ENCODE measurements at regions not wholly inside any gene's neighbourhood (a gene's known extent, or its start where the extent isn't known, plus 50 kb on each side); places are given as distances from the start of the nearest gene placed in this dataset.
"Not testable (repeated sequence)": the region's sequence is repeated elsewhere in the genome, so short reads cannot be mapped to it uniquely, and the experiment has no call there.

DNA sequence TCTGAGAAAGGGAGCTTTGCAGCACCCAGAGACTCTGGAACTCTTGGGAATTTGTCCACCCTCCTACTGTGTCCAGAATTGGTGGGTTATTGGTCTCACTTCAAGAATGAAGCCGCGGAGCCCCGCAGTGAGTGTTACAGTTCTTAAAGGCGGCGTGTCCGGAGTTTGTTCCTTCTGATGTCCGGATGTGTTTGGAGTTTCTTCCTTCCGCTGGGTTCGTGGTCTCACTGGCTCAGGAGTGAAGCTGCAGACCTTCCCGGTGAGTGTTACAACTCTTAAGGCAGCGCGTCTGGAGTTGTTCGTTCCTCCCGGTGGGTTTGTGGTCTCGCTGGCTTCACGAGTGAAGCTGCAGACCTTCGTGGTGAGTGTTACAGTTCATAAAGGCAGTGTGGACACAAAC lies 824.7 kb downstream of the LRRTM4 start:
- H3K27ac ChIP-seq (ENCODE audit: poor library complexity, severe bottlenecking); H3K4me1 ChIP-seq (ENCODE audit: insufficient read depth, poor library complexity, severe bottlenecking); H3K36me3 ChIP-seq (ENCODE audit: low read depth); DNase-seq (ENCODE audit: low spot score); H3K9me3 ChIP-seq (ENCODE audit: severe bottlenecking); H3K27me3 ChIP-seq (ENCODE audit: insufficient read depth, poor library complexity, severe bottlenecking); H3K4me3 ChIP-seq (ENCODE audit: severe bottlenecking); ATAC-seq (ENCODE audit: low read depth): not testable (repeated sequence)

DNA sequence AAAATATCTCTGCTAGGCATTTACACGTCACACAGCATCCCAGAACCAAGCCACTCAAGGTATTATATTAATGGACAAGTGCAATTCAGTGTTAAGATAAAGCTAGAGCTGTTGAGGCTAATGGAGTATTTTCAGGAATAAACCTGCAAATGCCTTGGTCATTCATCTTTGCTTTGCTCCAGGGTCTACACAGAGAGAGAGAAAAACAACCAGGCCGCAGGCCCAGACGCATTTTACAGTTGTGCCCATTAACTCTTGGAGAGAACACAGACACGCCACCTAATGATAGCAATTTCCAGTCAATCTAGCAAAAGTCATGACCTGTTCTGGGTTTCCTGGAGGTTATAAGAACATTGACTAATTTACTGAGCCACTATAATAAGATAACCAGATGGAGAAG lies 829.3 kb downstream of the LRRTM4 start:
- Histone ChIP-seq H3K27me3 (ENCODE audit: insufficient read depth, poor library complexity, severe bottlenecking) (no peaks in the 10 kb centered on the region), H3K9me3 (ENCODE audit: severe bottlenecking) (no peaks in the 10 kb centered on the region), H3K27ac (ENCODE audit: poor library complexity, severe bottlenecking) (no peak overlapping the region), H3K4me1 (ENCODE audit: insufficient read depth, poor library complexity, severe bottlenecking) (no peaks in the 10 kb centered on the region), H3K36me3 (ENCODE audit: low read depth) (no peaks in the 10 kb centered on the region), H3K4me3 (ENCODE audit: severe bottlenecking) (no peak overlapping the region)
- ATAC-seq (ENCODE audit: low read depth) (no peak), DNase-seq (ENCODE audit: low spot score) (no peak)
- TF ChIP-seq CTCF (IDR thresholded peaks at IDR 0.05; ENCODE audit: poor library complexity, severe bottlenecking), result no peak

DNA sequence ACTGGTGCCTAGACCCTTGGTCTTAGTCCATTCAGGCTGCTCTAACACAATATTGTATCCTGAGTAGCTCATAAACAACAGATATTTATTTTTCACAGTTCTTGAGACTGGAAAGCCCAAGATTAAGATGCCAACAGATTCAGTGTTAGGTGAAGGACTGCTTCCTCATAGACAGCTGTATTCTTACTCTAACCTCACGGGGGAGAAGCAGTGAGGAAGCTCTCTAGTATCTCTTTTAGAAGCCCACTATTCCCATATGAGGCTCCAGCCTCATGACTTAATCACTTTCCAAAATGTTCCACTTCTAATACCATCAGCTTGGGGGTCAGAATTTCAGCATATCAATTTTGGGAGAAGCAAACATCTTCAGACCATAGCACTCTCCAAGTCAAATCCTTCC lies 833.4 kb downstream of the LRRTM4 start:
- Histone ChIP-seq H3K27me3 (ENCODE audit: insufficient read depth, poor library complexity, severe bottlenecking) (no peaks in the 10 kb centered on the region), H3K4me1 (ENCODE audit: insufficient read depth, poor library complexity, severe bottlenecking) (no peaks in the 10 kb centered on the region), H3K9me3 (ENCODE audit: severe bottlenecking) (no peaks in the 10 kb centered on the region), H3K4me3 (ENCODE audit: severe bottlenecking) (no peak overlapping the region), H3K36me3 (ENCODE audit: low read depth) (no peaks in the 10 kb centered on the region), H3K27ac (ENCODE audit: poor library complexity, severe bottlenecking) (no peak overlapping the region)
- DNase-seq (ENCODE audit: low spot score), result no peak
- ATAC-seq (ENCODE audit: low read depth), result no peak
- TF ChIP-seq CTCF (IDR thresholded peaks at IDR 0.05; ENCODE audit: poor library complexity, severe bottlenecking), result no peak

GRCh38 chr2:76687923-76688322 lies 834.3 kb downstream of the LRRTM4 start:
- Histone ChIP-seq H3K36me3 (ENCODE audit: low read depth) (no peaks in the 10 kb centered on the region), H3K4me1 (ENCODE audit: insufficient read depth, poor library complexity, severe bottlenecking) (no peaks in the 10 kb centered on the region), H3K27ac (ENCODE audit: poor library complexity, severe bottlenecking) (no peak overlapping the region), H3K27me3 (ENCODE audit: insufficient read depth, poor library complexity, severe bottlenecking) (no peaks in the 10 kb centered on the region), H3K9me3 (ENCODE audit: severe bottlenecking) (no peaks in the 10 kb centered on the region), H3K4me3 (ENCODE audit: severe bottlenecking) (no peak overlapping the region)
- ATAC-seq (ENCODE audit: low read depth) (no peak), DNase-seq (ENCODE audit: low spot score) (no peak)
- no peak for TF ChIP-seq CTCF (IDR thresholded peaks at IDR 0.05; ENCODE audit: poor library complexity, severe bottlenecking)

DNA sequence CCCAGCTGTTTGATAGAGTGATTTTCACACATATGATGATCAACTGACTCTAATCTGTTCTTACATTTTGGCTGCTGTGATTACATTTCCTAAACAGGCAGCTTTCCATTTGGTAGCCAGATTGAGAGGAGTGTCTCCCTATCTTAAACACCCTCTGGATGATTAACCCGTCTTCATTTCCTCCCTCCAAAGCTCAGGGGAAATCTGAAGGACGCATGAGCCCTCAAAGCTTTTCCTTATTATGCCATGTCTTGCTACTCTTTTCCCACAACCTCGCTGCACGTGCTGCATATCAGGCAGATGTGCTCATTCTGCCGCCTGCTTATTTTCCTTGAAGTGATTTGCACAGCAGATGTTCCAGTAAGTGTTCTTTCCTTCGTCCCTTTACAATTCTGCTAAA lies 837.4 kb downstream of the LRRTM4 start:
- H3K4me1 ChIP-seq (ENCODE audit: insufficient read depth, poor library complexity, severe bottlenecking), result no peaks in the 10 kb centered on the region
- no peak for TF ChIP-seq CTCF (IDR thresholded peaks at IDR 0.05; ENCODE audit: poor library complexity, severe bottlenecking)
- no peak for DNase-seq (ENCODE audit: low spot score)
- H3K27me3 ChIP-seq (ENCODE audit: insufficient read depth, poor library complexity, severe bottlenecking), result no peaks in the 10 kb centered on the region
- H3K4me3 ChIP-seq (ENCODE audit: severe bottlenecking), result no peak overlapping the region
- no peaks in the 10 kb centered on the region for H3K9me3 ChIP-seq (ENCODE audit: severe bottlenecking)
- H3K27ac ChIP-seq (ENCODE audit: poor library complexity, severe bottlenecking), result no peak overlapping the region
- H3K36me3 ChIP-seq (ENCODE audit: low read depth), result no peaks in the 10 kb centered on the region
- ATAC-seq (ENCODE audit: low read depth), result no peak
